ENCODE measurements at regions not wholly inside any gene's neighbourhood (a gene's known extent, or its start where the extent isn't known, plus 50 kb on each side); places are given as distances from the start of the nearest gene placed in this dataset.

GRCh38 chr1:218048828-218049420, 236.2 kb upstream of the RRP15 start:
- H3K79me2 ChIP-seq (ENCODE audit: insufficient read depth, low read length): no peaks in the 10 kb centered on the region
- H3K27ac ChIP-seq (ENCODE audit: low read depth, low read length): no peak overlapping the region
- no peaks in the 10 kb centered on the region for H3F3A ChIP-seq (ENCODE audit: insufficient read depth)
- no peak overlapping the region for H3K4me2 ChIP-seq (ENCODE audit: low read depth, low read length, poor library complexity, severe bottlenecking)
- H3K27me3 ChIP-seq (ENCODE audit: low read length): no peaks in the 10 kb centered on the region
- no peak overlapping the region for H3K4me3 ChIP-seq (ENCODE audit: insufficient read depth, low read length, poor library complexity, severe bottlenecking)
- no peaks in the 10 kb centered on the region for H4K20me1 ChIP-seq (ENCODE audit: low read depth, low read length)
- no peaks in the 10 kb centered on the region for H3K36me3 ChIP-seq (ENCODE audit: low read length)
- no peaks in the 10 kb centered on the region for H3K9me2 ChIP-seq (replicated peaks; ENCODE audit: insufficient read depth, low read length)
- H2AFZ ChIP-seq (ENCODE audit: low read depth, low read length, severe bottlenecking): no peak overlapping the region
- TF ChIP-seq EZH2phosphoT487 (conservative IDR thresholded peaks at IDR 0.05; ENCODE audit: low read length): no peak
- no peak for TF ChIP-seq CTCF (IDR thresholded peaks at IDR 0.05; ENCODE audit: insufficient read depth, low read length, poor library complexity, severe bottlenecking)
- no peaks in the 10 kb centered on the region for H3K9me3 ChIP-seq (ENCODE audit: insufficient read depth, low read length)
- H3K9ac ChIP-seq (ENCODE audit: low read length): no peak overlapping the region

GRCh38 chr1:218049641-218050040, 235.5 kb upstream of the RRP15 start:
- no peak overlapping the region for H3K4me3 ChIP-seq (ENCODE audit: insufficient read depth, low read length, poor library complexity, severe bottlenecking)
- H2AFZ ChIP-seq (ENCODE audit: low read depth, low read length, severe bottlenecking): no peak overlapping the region
- no peak overlapping the region for H3K27ac ChIP-seq (ENCODE audit: low read depth, low read length)
- no peaks in the 10 kb centered on the region for H3K9me2 ChIP-seq (replicated peaks; ENCODE audit: insufficient read depth, low read length)
- H3K36me3 ChIP-seq (ENCODE audit: low read length): no peaks in the 10 kb centered on the region
- no peaks in the 10 kb centered on the region for H3K79me2 ChIP-seq (ENCODE audit: insufficient read depth, low read length)
- H3K27me3 ChIP-seq (ENCODE audit: low read length): no peaks in the 10 kb centered on the region
- no peaks in the 10 kb centered on the region for H3F3A ChIP-seq (ENCODE audit: insufficient read depth)
- TF ChIP-seq EZH2phosphoT487 (conservative IDR thresholded peaks at IDR 0.05; ENCODE audit: low read length) (no peak), CTCF (IDR thresholded peaks at IDR 0.05; ENCODE audit: insufficient read depth, low read length, poor library complexity, severe bottlenecking) (no peak)
- no peaks in the 10 kb centered on the region for H3K9me3 ChIP-seq (ENCODE audit: insufficient read depth, low read length)
- H3K9ac ChIP-seq (ENCODE audit: low read length): no peak overlapping the region
- H3K4me2 ChIP-seq (ENCODE audit: low read depth, low read length, poor library complexity, severe bottlenecking): no peak overlapping the region
- no peaks in the 10 kb centered on the region for H4K20me1 ChIP-seq (ENCODE audit: low read depth, low read length)

- no peak overlapping the region for H3K4me3 ChIP-seq (ENCODE audit: insufficient read depth, low read length, poor library complexity, severe bottlenecking)
- H4K20me1 ChIP-seq (ENCODE audit: low read depth, low read length): no peaks in the 10 kb centered on the region
- H3K27me3 ChIP-seq (ENCODE audit: low read length): no peaks in the 10 kb centered on the region
- no peaks in the 10 kb centered on the region for H3K9me3 ChIP-seq (ENCODE audit: insufficient read depth, low read length)
- no peaks in the 10 kb centered on the region for H3K36me3 ChIP-seq (ENCODE audit: low read length)
- no peak overlapping the region for H3K4me2 ChIP-seq (ENCODE audit: low read depth, low read length, poor library complexity, severe bottlenecking)
- no peak overlapping the region for H3K9ac ChIP-seq (ENCODE audit: low read length)
- no peak overlapping the region for H2AFZ ChIP-seq (ENCODE audit: low read depth, low read length, severe bottlenecking)
- no peaks in the 10 kb centered on the region for H3K9me2 ChIP-seq (replicated peaks; ENCODE audit: insufficient read depth, low read length)
- H3K27ac ChIP-seq (ENCODE audit: low read depth, low read length): no peak overlapping the region
- no peak for TF ChIP-seq CTCF (IDR thresholded peaks at IDR 0.05; ENCODE audit: insufficient read depth, low read length, poor library complexity, severe bottlenecking)
- TF ChIP-seq EZH2phosphoT487 (conservative IDR thresholded peaks at IDR 0.05; ENCODE audit: low read length): no peak
- no peaks in the 10 kb centered on the region for H3K79me2 ChIP-seq (ENCODE audit: insufficient read depth, low read length)
- no peaks in the 10 kb centered on the region for H3F3A ChIP-seq (ENCODE audit: insufficient read depth)
Measured at GRCh38 chr1:218058730-218059129, 226.4 kb upstream of the RRP15 start.
